ENCODE measurements at regions not wholly inside any gene's neighbourhood (a gene's known extent, or its start where the extent isn't known, plus 50 kb on each side); places are given as distances from the start of the nearest gene placed in this dataset.
"Not testable (repeated sequence)": the region's sequence is repeated elsewhere in the genome, so short reads cannot be mapped to it uniquely, and the experiment has no call there.

DNA sequence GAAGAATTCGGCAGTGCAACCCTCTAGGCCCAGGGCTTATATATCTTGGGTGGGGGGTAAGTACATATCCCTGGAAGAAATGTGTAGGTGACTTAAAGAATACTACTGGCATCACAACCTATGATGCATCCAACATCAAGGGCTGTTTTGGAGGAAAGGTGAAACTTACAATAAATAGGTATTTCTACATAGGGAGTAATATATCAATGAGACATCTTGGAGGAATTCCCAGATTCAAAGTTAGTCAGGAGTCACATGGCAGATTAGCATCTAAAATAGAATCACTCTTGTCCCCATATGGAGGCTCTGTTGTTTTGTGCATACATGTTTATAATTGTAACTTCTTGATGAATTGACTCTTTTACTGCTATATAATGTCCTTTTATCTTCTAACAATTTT, 375.5 kb downstream of the PAX1 start:
- ATAC-seq (no peak), DNase-seq (ENCODE audit: missing footprints) (no peak)
- intact Hi-C loops (cut with DNase I): no loop called here

DNA sequence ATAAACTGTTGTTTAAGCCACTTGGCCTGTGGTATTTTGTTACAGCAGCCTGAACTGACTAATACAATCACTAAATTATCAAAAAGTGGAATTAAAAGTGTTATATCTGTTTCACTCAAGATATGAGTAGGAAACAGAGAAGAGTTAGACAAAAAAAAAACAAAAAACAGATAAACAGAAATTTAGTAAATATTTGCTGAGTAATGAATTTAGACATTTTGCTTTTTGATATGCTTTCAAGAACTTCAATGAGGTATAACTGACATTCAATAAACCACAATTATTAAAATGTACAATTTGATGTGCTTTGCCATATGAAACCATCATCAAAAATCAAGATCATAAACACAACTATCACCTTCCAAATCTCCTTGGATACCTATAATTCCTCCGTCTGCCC, 369.2 kb downstream of the PAX1 start:
- intact Hi-C loops (cut with DNase I): no loop called here
- ATAC-seq: no peak
- no peak for DNase-seq (ENCODE audit: missing footprints)

- DNase-seq (ENCODE audit: missing footprints) (no peak), ATAC-seq (no peak)
- intact Hi-C loops (cut with DNase I): no loop called here
These were observed 366.4 kb downstream of the PAX1 start for GRCh38 chr20:22071841-22072240.

- no peak for ATAC-seq
- intact Hi-C loops (cut with DNase I): no loop called here
- DNase-seq (ENCODE audit: missing footprints): no peak
These were observed 365.2 kb downstream of the PAX1 start for GRCh38 chr20:22070610-22071058.

DNA sequence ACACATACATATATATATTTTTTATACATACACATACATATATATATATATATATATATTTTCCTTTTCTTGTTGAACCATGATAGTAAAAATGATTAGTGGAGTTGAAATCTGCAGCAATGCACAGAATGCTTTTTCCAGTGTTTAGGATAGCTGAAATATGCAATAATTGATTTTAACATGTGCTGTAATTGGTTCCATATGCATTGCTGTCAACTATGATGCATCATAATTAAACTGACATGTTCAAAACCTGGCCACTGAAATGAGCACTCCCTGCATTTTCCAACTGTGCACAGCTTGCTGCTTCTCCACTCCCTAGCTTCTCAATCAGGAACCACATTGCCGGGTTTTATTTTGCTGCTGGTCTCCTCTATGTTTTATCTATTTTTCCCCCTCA, 358.3 kb downstream of the PAX1 start:
- intact Hi-C loops (cut with DNase I): no loop called here
- ATAC-seq (no peak), DNase-seq (ENCODE audit: missing footprints) (no peak)

DNA sequence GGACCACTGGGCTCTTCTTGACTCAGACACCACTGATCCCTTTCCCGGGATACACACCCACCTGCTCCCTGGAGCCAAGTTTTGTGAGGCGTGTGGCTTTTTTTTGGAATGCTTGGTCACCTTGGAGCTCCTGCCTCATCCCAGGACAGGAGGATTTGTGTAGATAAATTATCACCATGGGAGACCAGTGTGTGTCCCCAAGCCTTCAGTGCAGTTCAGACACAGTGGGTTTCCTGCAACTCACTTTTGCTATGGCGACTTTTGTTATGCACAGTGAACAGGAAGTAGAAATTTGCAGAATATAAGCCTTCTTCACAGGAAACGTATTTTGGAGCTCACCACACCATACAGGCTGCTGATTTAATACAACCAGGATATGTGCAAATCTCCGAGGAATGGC, 357.4 kb downstream of the PAX1 start:
- intact Hi-C loops (cut with DNase I): no loop called here
- ATAC-seq: no peak
- DNase-seq (ENCODE audit: missing footprints): no peak

- DNase-seq (ENCODE audit: missing footprints) (no peak), ATAC-seq (no peak)
- intact Hi-C loops (cut with DNase I): no loop called here
These were observed 355.1 kb downstream of the PAX1 start for GRCh38 chr20:22060610-22061009.

GRCh38 chr20:22058746-22059145, 353.3 kb downstream of the PAX1 start:
- ATAC-seq: no peak
- no peak for DNase-seq (ENCODE audit: missing footprints)
- intact Hi-C loops (cut with DNase I): no loop called here

- intact Hi-C loops (cut with DNase I): no loop called here
- DNase-seq (ENCODE audit: missing footprints) (no peak), ATAC-seq (no peak)
These were observed 350.5 kb downstream of the PAX1 start for GRCh38 chr20:22055981-22056380.

- DNase-seq (ENCODE audit: missing footprints) (no peak), ATAC-seq (no peak)
- intact Hi-C loops (cut with DNase I): no loop called here
These were observed 346.7 kb downstream of the PAX1 start for GRCh38 chr20:22052025-22052650.

- ATAC-seq; DNase-seq (ENCODE audit: missing footprints); intact Hi-C loops (cut with DNase I): not testable (repeated sequence)
These were observed 340.6 kb downstream of the PAX1 start for GRCh38 chr20:22045956-22046507.

- intact Hi-C loops (cut with DNase I): no loop called here
- ATAC-seq: no peak
- no peak for DNase-seq (ENCODE audit: missing footprints)
These were observed 322.0 kb downstream of the PAX1 start for GRCh38 chr20:22027423-22027822.

- intact Hi-C loops (cut with DNase I): no loop called here
- ATAC-seq: no peak
- DNase-seq (ENCODE audit: missing footprints): no peak
These were observed 314.7 kb downstream of the PAX1 start for GRCh38 chr20:22020201-22020600.

GRCh38 chr20:22008456-22008855, 303.0 kb downstream of the PAX1 start:
- DNase-seq (ENCODE audit: missing footprints) (no peak), ATAC-seq (no peak)
- intact Hi-C loops (cut with DNase I): no loop called here

GRCh38 chr20:22006306-22006705, 300.8 kb downstream of the PAX1 start:
- DNase-seq (ENCODE audit: missing footprints) (no peak), ATAC-seq (no peak)
- intact Hi-C loops (cut with DNase I): no loop called here

DNA sequence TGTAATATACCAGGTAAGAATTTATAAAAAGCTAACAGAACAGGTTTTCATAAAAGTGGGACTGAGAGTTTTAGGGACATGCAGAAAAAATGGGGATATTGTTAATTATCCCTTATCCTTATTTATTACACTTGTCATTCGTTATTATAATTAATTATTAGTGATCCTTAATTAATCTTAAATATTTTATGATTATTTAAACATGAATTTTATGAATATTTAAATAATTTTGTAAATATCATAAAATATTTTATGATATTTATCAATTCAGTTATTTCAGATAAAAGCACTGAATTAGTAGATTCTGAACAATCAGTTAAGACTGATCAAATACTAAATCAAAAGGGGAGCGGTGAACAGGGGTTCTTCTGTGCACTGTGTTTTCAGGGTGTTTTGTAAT, 300.1 kb downstream of the PAX1 start:
- intact Hi-C loops (cut with DNase I): no loop called here
- DNase-seq (ENCODE audit: missing footprints): no peak
- no peak for ATAC-seq

DNA sequence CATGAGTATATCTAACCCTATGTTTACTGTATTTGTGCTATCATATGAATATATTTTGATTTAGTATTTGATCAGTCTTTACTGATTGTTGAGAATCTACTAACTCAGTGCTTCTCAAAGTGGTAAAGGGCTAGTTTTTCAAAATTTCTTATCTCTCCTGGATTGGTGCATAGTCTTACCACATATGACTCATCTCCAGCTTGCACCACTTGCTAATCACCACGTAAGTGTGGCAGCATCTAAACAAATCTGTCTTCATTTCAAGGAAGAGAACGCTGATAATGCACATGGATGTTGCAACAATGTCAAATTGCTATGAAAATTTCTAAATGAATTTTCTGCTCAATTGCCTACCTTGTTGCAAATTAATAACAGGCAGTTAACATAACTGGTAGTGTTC, 299.5 kb downstream of the PAX1 start:
- DNase-seq (ENCODE audit: missing footprints) (no peak), ATAC-seq (no peak)
- intact Hi-C loops (cut with DNase I): no loop called here

- DNase-seq (ENCODE audit: missing footprints) (no peak), ATAC-seq (no peak)
- intact Hi-C loops (cut with DNase I): no loop called here
These were observed 298.2 kb downstream of the PAX1 start for GRCh38 chr20:22003680-22004079.

DNA sequence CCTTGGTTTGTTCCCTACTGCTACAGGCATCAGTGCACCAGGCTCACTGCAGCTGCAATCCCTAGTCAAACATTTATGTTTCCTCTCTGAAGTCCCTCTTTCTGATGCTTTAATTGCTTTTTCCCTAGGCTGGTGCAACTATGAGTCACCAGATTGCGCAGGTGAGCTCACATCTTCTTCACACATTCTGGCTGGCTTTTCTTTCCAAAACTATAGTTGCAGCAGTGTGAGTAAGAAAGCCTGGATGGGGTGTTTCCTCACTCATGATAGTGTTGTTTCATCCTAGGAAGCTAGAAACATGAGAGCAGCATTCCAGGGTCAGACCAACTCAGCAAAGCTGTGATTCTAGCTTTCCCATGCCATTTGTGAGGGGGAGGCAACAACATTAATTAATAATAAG, 296.4 kb downstream of the PAX1 start:
- intact Hi-C loops (cut with DNase I): no loop called here
- ATAC-seq: no peak
- DNase-seq (ENCODE audit: missing footprints): no peak

- DNase-seq (ENCODE audit: missing footprints) (no peak), ATAC-seq (no peak)
- intact Hi-C loops (cut with DNase I): no loop called here
These were observed 290.0 kb downstream of the PAX1 start for GRCh38 chr20:21995461-21995860.

GRCh38 chr20:21994203-21994602, 288.7 kb downstream of the PAX1 start:
- no peak for ATAC-seq
- intact Hi-C loops (cut with DNase I): no loop called here
- DNase-seq (ENCODE audit: missing footprints): no peak

All from Right ventricle myocardium inferior (tissue), 1 donor.